GM12864 (cell line): ENCODE measurements at regions not wholly inside any gene's neighbourhood (a gene's known extent, or its start where the extent isn't known, plus 50 kb on each side); places are given as distances from the start of the nearest gene placed in this dataset.

Source experiments
- DNase-seq: peaks from one replicate; pipeline ENCODE4 v3.0.0-alpha.2; 2011; ENCODE audit warnings: low read depth
- H3K4me3 ChIP-seq: 2 replicates; pipeline ENCODE4 v1.5.1; 2011; ENCODE audit warnings: mild to moderate bottlenecking, low read depth, low read length, control low read depth
- CTCF ChIP-seq: IDR thresholded peaks from 2 replicates; pipeline ENCODE4 v1.5.1; 2011; ENCODE audit warnings: low read depth, mild to moderate bottlenecking, moderate library complexity, low read length, control low read depth, inconsistent platforms; ENCODE audit errors: missing control alignments

- no peak overlapping the region for H3K4me3 ChIP-seq
- DNase-seq = no peak
Observed at GRCh38 chr2:57878171-57878865, 168.3 kb upstream of the VRK2 start.

GRCh38 chr2:57878866-57879210 lies 167.8 kb upstream of the VRK2 start:
- DNase-seq = no peak
- no peak overlapping the region for H3K4me3 ChIP-seq
- no peak for TF ChIP-seq CTCF

More at GRCh38 chr2:57878171-57878865, 168.3 kb upstream of the VRK2 start:
- TF ChIP-seq CTCF = no peak

GRCh38 chr2:57880446-57880845 lies 166.2 kb upstream of the VRK2 start:
- no peak for DNase-seq
- no peak for TF ChIP-seq CTCF
- no peak overlapping the region for H3K4me3 ChIP-seq

DNA sequence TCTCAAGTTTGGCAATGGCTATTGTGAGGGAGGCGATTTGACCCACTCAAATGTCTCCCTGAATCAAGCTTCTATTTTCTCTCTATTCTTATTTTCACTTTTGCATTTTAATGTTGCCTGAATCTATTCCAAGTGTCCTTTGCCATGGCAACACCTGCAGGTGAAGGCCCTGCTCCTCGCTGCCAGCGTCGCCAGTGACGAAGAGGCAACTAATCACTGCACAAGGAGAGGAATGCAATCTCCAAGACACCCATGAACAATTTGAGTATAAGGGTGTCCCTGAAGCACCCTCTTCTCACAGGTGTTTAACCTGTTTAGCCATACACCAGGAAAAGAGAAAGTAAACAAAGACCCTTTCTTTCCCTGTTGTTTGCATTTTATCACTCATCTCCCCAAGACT lies 165.6 kb upstream of the VRK2 start:
- TF ChIP-seq CTCF = no peak
- no peak for DNase-seq

GRCh38 chr2:57881998-57882888 lies 164.4 kb upstream of the VRK2 start:
- DNase-seq = no peak
- TF ChIP-seq CTCF = no peak
- H3K4me3 ChIP-seq = no peak overlapping the region

More for the DNA sequence above, 165.6 kb upstream of the VRK2 start:
- no peak overlapping the region for H3K4me3 ChIP-seq

- DNase-seq = no peak
- H3K4me3 ChIP-seq = no peak overlapping the region
- no peak for TF ChIP-seq CTCF
Observed at GRCh38 chr2:57882895-57883515, 163.6 kb upstream of the VRK2 start.
